Muscle layer of duodenum (tissue), 2 donors: ENCODE measurements at regions not wholly inside any gene's neighbourhood (a gene's known extent, or its start where the extent isn't known, plus 50 kb on each side); places are given as distances from the start of the nearest gene placed in this dataset.
A peak's percentile ranks its signal among the peaks of the same experiment; 100 is the strongest.

Source experiments
- H3K27ac ChIP-seq: one replicate; pipeline ENCODE4 v1.7.0; 2013; ENCODE audit warnings: mild to moderate bottlenecking, low read length
- H3K27me3 ChIP-seq: one replicate; pipeline ENCODE4 v1.7.0; 2013; ENCODE audit warnings: low read depth, mild to moderate bottlenecking, control low read depth, low read length
- H3K36me3 ChIP-seq, 2 donors: one replicate each; pipeline ENCODE4 v1.7.0; 2013; ENCODE audit warnings: low read length in 2 of 2, control low read depth in 1 of 2, mild to moderate bottlenecking in 1 of 2; ENCODE audit not compliant: insufficient read depth in 2 of 2, control insufficient read depth in 1 of 2
- H3K4me1 ChIP-seq, 2 donors: one replicate each; pipeline ENCODE4 v1.7.0; 2013; ENCODE audit warnings: low read length in 2 of 2, mild to moderate bottlenecking in 2 of 2, control low read depth in 1 of 2, moderate library complexity in 1 of 2; ENCODE audit not compliant: insufficient read depth in 2 of 2, control insufficient read depth in 1 of 2
- H3K4me3 ChIP-seq, 2 donors: one replicate each; pipeline ENCODE4 v1.7.0; 2013; ENCODE audit warnings: low read length in 2 of 2, low read depth in 1 of 2, mild to moderate bottlenecking in 1 of 2
- H3K9me3 ChIP-seq, 2 donors: one replicate each; pipeline ENCODE4 v1.7.0; 2013; ENCODE audit warnings: low read length in 2 of 2, control low read depth in 1 of 2, mild to moderate bottlenecking in 1 of 2; ENCODE audit not compliant: control insufficient read depth in 1 of 2
- donor health status: healthy.

- Histone ChIP-seq H3K27me3 (no peaks in the 10 kb centered on the region), H3K4me1 (no peaks in the 10 kb centered on the region), H3K27ac (no peak overlapping the region), H3K4me3 (no peak overlapping the region), H3K36me3 (no peaks in the 10 kb centered on the region), H3K9me3 (peaks cover 0 to 3% of the 10 kb centered on the region in 2 donors)
Observed at GRCh38 chr4:54525602-54526001, 132.2 kb upstream of the KIT start.

GRCh38 chr4:54526560-54526959 is 131.2 kb upstream of the KIT start:
- Histone ChIP-seq H3K9me3 (peaks cover 0 to 3% of the 10 kb centered on the region in 2 donors), H3K4me1 (no peaks in the 10 kb centered on the region), H3K36me3 (no peaks in the 10 kb centered on the region), H3K27ac (no peak overlapping the region), H3K27me3 (no peaks in the 10 kb centered on the region), H3K4me3 (no peak overlapping the region)

GRCh38 chr4:54527532-54527931 is 130.2 kb upstream of the KIT start:
- no peaks in the 10 kb centered on the region for H3K4me1 ChIP-seq
- H3K27ac ChIP-seq = no peak overlapping the region
- H3K4me3 ChIP-seq = no peak overlapping the region
- H3K27me3 ChIP-seq = no peaks in the 10 kb centered on the region
- no peaks in the 10 kb centered on the region for H3K36me3 ChIP-seq
- H3K9me3 ChIP-seq = no peaks in the 10 kb centered on the region

GRCh38 chr4:54539500-54540029 is 118.2 kb upstream of the KIT start:
- H3K36me3 ChIP-seq = no peaks in the 10 kb centered on the region
- no peak overlapping the region for H3K27ac ChIP-seq
- H3K4me3 ChIP-seq = peak overlapping the region; percentile 58 to 67
- H3K27me3 ChIP-seq = no peaks in the 10 kb centered on the region
- H3K9me3 ChIP-seq = no peaks in the 10 kb centered on the region
- H3K4me1 ChIP-seq = peaks cover 0 to 10% of the 10 kb centered on the region in 2 donors

GRCh38 chr4:54540931-54541330 is 116.8 kb upstream of the KIT start:
- H3K27ac ChIP-seq = no peak overlapping the region
- peaks cover 0 to 10% of the 10 kb centered on the region in 2 donors for H3K4me1 ChIP-seq
- no peaks in the 10 kb centered on the region for H3K9me3 ChIP-seq

GRCh38 chr4:54541426-54542118 is 116.2 kb upstream of the KIT start:
- Histone ChIP-seq H3K27me3 (no peaks in the 10 kb centered on the region), H3K27ac (no peak overlapping the region), H3K36me3 (no peaks in the 10 kb centered on the region), H3K4me1 (peaks cover 0 to 10% of the 10 kb centered on the region in 2 donors), H3K4me3 (no peak overlapping the region), H3K9me3 (no peaks in the 10 kb centered on the region)

More at GRCh38 chr4:54540931-54541330, 116.8 kb upstream of the KIT start:
- no peak overlapping the region for H3K4me3 ChIP-seq
- no peaks in the 10 kb centered on the region for H3K36me3 ChIP-seq
- no peaks in the 10 kb centered on the region for H3K27me3 ChIP-seq

GRCh38 chr4:54542119-54542438 is 115.7 kb upstream of the KIT start:
- no peak overlapping the region for H3K4me3 ChIP-seq
- H3K4me1 ChIP-seq = peaks cover 0 to 10% of the 10 kb centered on the region in 2 donors
- H3K9me3 ChIP-seq = no peaks in the 10 kb centered on the region
- no peaks in the 10 kb centered on the region for H3K36me3 ChIP-seq
- H3K27ac ChIP-seq = no peak overlapping the region
- H3K27me3 ChIP-seq = no peaks in the 10 kb centered on the region

- H3K36me3 ChIP-seq = no peaks in the 10 kb centered on the region
- peaks cover 0 to 10% of the 10 kb centered on the region in 2 donors for H3K4me1 ChIP-seq
- H3K27ac ChIP-seq = no peak overlapping the region
- H3K4me3 ChIP-seq = no peak overlapping the region
- no peaks in the 10 kb centered on the region for H3K9me3 ChIP-seq
- H3K27me3 ChIP-seq = no peaks in the 10 kb centered on the region
Observed at GRCh38 chr4:54542540-54543041, 115.2 kb upstream of the KIT start.

GRCh38 chr4:54543088-54543795 is 114.5 kb upstream of the KIT start:
- H3K4me3 ChIP-seq = no peak overlapping the region
- peaks cover 0 to 10% of the 10 kb centered on the region in 2 donors for H3K4me1 ChIP-seq
- no peaks in the 10 kb centered on the region for H3K9me3 ChIP-seq
- H3K27ac ChIP-seq = no peak overlapping the region
- H3K27me3 ChIP-seq = no peaks in the 10 kb centered on the region
- H3K36me3 ChIP-seq = no peaks in the 10 kb centered on the region

GRCh38 chr4:54545663-54546424 is 111.9 kb upstream of the KIT start:
- no peak overlapping the region for H3K27ac ChIP-seq
- H3K9me3 ChIP-seq = no peaks in the 10 kb centered on the region
- no peaks in the 10 kb centered on the region for H3K27me3 ChIP-seq
- no peak overlapping the region for H3K4me3 ChIP-seq
- no peaks in the 10 kb centered on the region for H3K4me1 ChIP-seq
- no peaks in the 10 kb centered on the region for H3K36me3 ChIP-seq
